ENCODE measurements at regions not wholly inside any gene's neighbourhood (a gene's known extent, or its start where the extent isn't known, plus 50 kb on each side); places are given as distances from the start of the nearest gene placed in this dataset.

- DNase-seq (ENCODE audit: low spot score), result no peak
- WGBS, result 53% methylated on average over 4 of the region's 4 CpGs
- TF ChIP-seq POLR2AphosphoS5 (IDR thresholded peaks at IDR 0.05) (no peak), POLR2A (IDR thresholded peaks at IDR 0.05) (no peak), CTCF (IDR thresholded peaks at IDR 0.05) (no peak)
- no peak overlapping the region for H3K27ac ChIP-seq
- H3K27me3 ChIP-seq (replicated peaks; ENCODE audit: insufficient read depth), result no peaks in the 10 kb centered on the region
- no peaks in the 10 kb centered on the region for H3K9me3 ChIP-seq
- no peaks in the 10 kb centered on the region for H3K36me3 ChIP-seq
- H3K4me3 ChIP-seq, result no peak overlapping the region
- no peaks in the 10 kb centered on the region for H3K4me1 ChIP-seq (replicated peaks)
- intact Hi-C loops (cut with DNase I), result no loop called here
Observed at GRCh38 chr3:150090006-150090405, 119.3 kb upstream of the PFN2 start.

DNA sequence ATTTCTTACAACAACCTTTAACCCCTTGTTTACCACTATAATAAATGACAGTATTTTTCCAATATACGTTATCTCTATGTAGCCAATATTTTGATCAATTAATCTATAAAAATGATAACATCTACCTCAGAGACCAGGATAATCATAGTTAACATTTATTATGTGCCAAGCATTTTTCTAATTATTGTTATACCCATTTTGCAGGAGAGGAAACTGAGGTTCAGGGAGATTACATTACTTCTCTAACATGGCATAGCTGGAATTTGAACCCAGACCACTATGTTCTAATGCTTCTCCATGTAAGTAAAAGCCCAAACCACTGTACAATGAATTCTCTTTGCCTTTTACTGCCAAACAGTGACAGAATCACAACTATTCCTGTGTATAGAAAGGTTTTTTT is 113.4 kb upstream of the PFN2 start:
- H3K27ac ChIP-seq, result no peak overlapping the region
- 83% methylated on average over 1 of the region's 1 CpG for WGBS

GRCh38 chr3:150083655-150084042 is 113.0 kb upstream of the PFN2 start:
- H3K27me3 ChIP-seq (replicated peaks; ENCODE audit: insufficient read depth), result no peaks in the 10 kb centered on the region
- no peaks in the 10 kb centered on the region for H3K4me1 ChIP-seq (replicated peaks)
- no peaks in the 10 kb centered on the region for H3K9me3 ChIP-seq
- H3K36me3 ChIP-seq, result no peaks in the 10 kb centered on the region
- intact Hi-C loops (cut with DNase I), result no loop called here
- no peak overlapping the region for H3K27ac ChIP-seq
- no peak overlapping the region for H3K4me3 ChIP-seq
- TF ChIP-seq CTCF (IDR thresholded peaks at IDR 0.05) (no peak), POLR2AphosphoS5 (IDR thresholded peaks at IDR 0.05) (no peak), POLR2A (IDR thresholded peaks at IDR 0.05) (no peak)
- DNase-seq (ENCODE audit: low spot score), result no peak
- 33% methylated on average over 8 of the region's 8 CpGs for WGBS

More for the DNA sequence above, 113.4 kb upstream of the PFN2 start:
- DNase-seq (ENCODE audit: low spot score), result no peak
- Histone ChIP-seq H3K4me1 (replicated peaks) (no peaks in the 10 kb centered on the region), H3K4me3 (no peak overlapping the region), H3K36me3 (no peaks in the 10 kb centered on the region), H3K9me3 (no peaks in the 10 kb centered on the region), H3K27me3 (replicated peaks; ENCODE audit: insufficient read depth) (no peaks in the 10 kb centered on the region)
- intact Hi-C loops (cut with DNase I), result no loop called here
- no peak for TF ChIP-seq POLR2AphosphoS5 (IDR thresholded peaks at IDR 0.05)
- TF ChIP-seq POLR2A (IDR thresholded peaks at IDR 0.05), result no peak
- TF ChIP-seq CTCF (IDR thresholded peaks at IDR 0.05), result no peak

DNA sequence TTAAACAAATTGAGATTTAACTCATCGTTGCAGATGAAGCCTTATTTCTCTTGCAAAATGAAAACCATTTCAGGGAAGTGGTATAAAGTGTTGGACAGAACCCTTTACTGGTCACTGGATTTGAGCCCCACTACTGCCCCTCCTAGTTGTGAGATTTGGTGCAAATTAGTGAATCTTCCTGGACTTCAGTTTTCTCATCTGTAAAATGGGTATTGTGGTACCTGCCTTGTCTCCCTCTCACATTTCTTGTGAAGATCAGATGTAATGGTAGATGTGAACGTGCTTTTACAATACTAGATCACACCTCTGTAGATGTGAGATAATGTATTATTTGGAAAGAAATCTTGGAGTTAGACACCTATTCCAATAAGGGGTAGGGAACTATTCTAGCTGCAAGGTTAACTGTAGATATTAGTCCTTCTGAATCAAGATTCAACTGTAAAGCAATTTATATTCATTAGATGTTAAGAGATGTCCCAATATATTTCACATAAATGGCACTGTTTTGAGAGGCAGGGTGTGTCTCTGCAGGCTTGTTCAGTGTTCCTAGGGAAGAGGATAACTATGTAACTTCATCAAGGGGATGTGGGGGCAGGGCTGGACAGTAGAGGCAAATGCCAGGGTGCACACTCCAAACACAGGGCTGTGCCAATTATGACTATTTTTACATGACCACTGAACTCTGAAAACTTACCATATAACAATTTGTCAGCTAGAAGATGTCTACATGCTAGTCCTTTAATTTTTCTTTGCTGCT is 112.4 kb upstream of the PFN2 start:
- TF ChIP-seq CTCF (IDR thresholded peaks at IDR 0.05), result no peak
- no peak for TF ChIP-seq POLR2A (IDR thresholded peaks at IDR 0.05)
- TF ChIP-seq POLR2AphosphoS5 (IDR thresholded peaks at IDR 0.05), result no peak
- no peak for DNase-seq (ENCODE audit: low spot score)
- no peak overlapping the region for H3K27ac ChIP-seq
- H3K27me3 ChIP-seq (replicated peaks; ENCODE audit: insufficient read depth), result no peaks in the 10 kb centered on the region
- intact Hi-C loops (cut with DNase I), result no loop called here
- H3K9me3 ChIP-seq, result no peaks in the 10 kb centered on the region
- WGBS, result 71% methylated on average over 2 of the region's 2 CpGs
- no peaks in the 10 kb centered on the region for H3K4me1 ChIP-seq (replicated peaks)
- no peaks in the 10 kb centered on the region for H3K36me3 ChIP-seq
- H3K4me3 ChIP-seq, result no peak overlapping the region

- H3K4me3 ChIP-seq, result no peak overlapping the region
- intact Hi-C loops (cut with DNase I), result no loop called here
- DNase-seq (ENCODE audit: low spot score), result no peak
- H3K9me3 ChIP-seq, result no peaks in the 10 kb centered on the region
- TF ChIP-seq CTCF (IDR thresholded peaks at IDR 0.05) (no peak), POLR2AphosphoS5 (IDR thresholded peaks at IDR 0.05) (no peak), POLR2A (IDR thresholded peaks at IDR 0.05) (no peak)
- H3K36me3 ChIP-seq, result no peaks in the 10 kb centered on the region
- no peak overlapping the region for H3K27ac ChIP-seq
- no peaks in the 10 kb centered on the region for H3K27me3 ChIP-seq (replicated peaks; ENCODE audit: insufficient read depth)
- 87% methylated on average over 4 of the region's 4 CpGs for WGBS
- H3K4me1 ChIP-seq (replicated peaks), result no peaks in the 10 kb centered on the region
Observed at GRCh38 chr3:150081084-150081483, 110.4 kb upstream of the PFN2 start.
